Astrocyte (in vitro differentiated cells and primary cell): ENCODE measurements at regions not wholly inside any gene's neighbourhood (a gene's known extent, or its start where the extent isn't known, plus 50 kb on each side); places are given as distances from the start of the nearest gene placed in this dataset.

Experiments
- DNase-seq: peaks from one replicate; pipeline ENCODE4 v3.0.0-alpha.2; 2010; ENCODE audit warnings: low read depth
- FAIRE-seq: peaks from 2 replicates; lab custom pipeline; 2011; peaks lifted over from hg19 to GRCh38; lab: Jason Lieb, UNC
- H2AFZ ChIP-seq: 2 replicates; pipeline ENCODE4 v1.6.0; 2012; ENCODE audit warnings: low read depth, low read length, inconsistent platforms
- H3K27ac ChIP-seq: 2 replicates; pipeline ENCODE4 v1.5.1; 2011; ENCODE audit warnings: low read depth, low read length, inconsistent platforms
- H3K27me3 ChIP-seq: 2 replicates; pipeline ENCODE4 v1.6.0; 2011; ENCODE audit warnings: low read length, inconsistent platforms; ENCODE audit not compliant: insufficient read depth
- H3K36me3 ChIP-seq: 2 replicates; pipeline ENCODE4 v1.5.1; 2011; ENCODE audit warnings: low read length, inconsistent platforms; ENCODE audit not compliant: insufficient read depth
- H3K4me1 ChIP-seq: 2 replicates; pipeline ENCODE4 v1.5.1; 2011; ENCODE audit warnings: low read length, inconsistent platforms; ENCODE audit not compliant: insufficient read depth
- H3K4me2 ChIP-seq: 2 replicates; pipeline ENCODE4 v1.6.0; 2012; ENCODE audit warnings: low read length, inconsistent platforms
- H3K4me3 ChIP-seq: 2 replicates; pipeline ENCODE4 v1.5.1; 2011; ENCODE audit warnings: low read depth, mild to moderate bottlenecking, low read length, inconsistent platforms; ENCODE audit not compliant: insufficient read depth
- H3K79me2 ChIP-seq: 2 replicates; pipeline ENCODE4 v1.6.0; 2012; ENCODE audit warnings: mild to moderate bottlenecking, low read length, inconsistent platforms; ENCODE audit not compliant: insufficient read depth
- H3K9ac ChIP-seq: 2 replicates; pipeline ENCODE4 v1.6.0; 2012; ENCODE audit warnings: mild to moderate bottlenecking, low read length, inconsistent platforms
- H3K9me3 ChIP-seq: 2 replicates; pipeline ENCODE4 v1.5.1; 2012; ENCODE audit warnings: low read depth, mild to moderate bottlenecking, low read length, inconsistent platforms; ENCODE audit not compliant: insufficient read depth
- H4K20me1 ChIP-seq: 2 replicates; pipeline ENCODE4 v1.6.0; 2012; ENCODE audit warnings: low read length, inconsistent platforms; ENCODE audit not compliant: insufficient read depth
- H3K27ac Mint-ChIP-seq: one replicate; pipeline ENCODE4 v1.8.0; 2021; ENCODE audit warnings: mild to moderate bottlenecking, mixed read lengths; ENCODE audit not compliant: unreplicated experiment
- H3K27me3 Mint-ChIP-seq: one replicate; pipeline ENCODE4 v1.8.0; 2021; ENCODE audit warnings: low read depth, mixed read lengths; ENCODE audit not compliant: unreplicated experiment
- H3K36me3 Mint-ChIP-seq: one replicate; pipeline ENCODE4 v1.8.0; 2021; ENCODE audit warnings: low read depth, mixed read lengths; ENCODE audit not compliant: unreplicated experiment
- H3K4me1 Mint-ChIP-seq: one replicate; pipeline ENCODE4 v1.8.0; 2021; ENCODE audit warnings: low read depth, mixed read lengths; ENCODE audit not compliant: unreplicated experiment
- H3K4me3 Mint-ChIP-seq: one replicate; pipeline ENCODE4 v1.8.0; 2021; ENCODE audit warnings: mild to moderate bottlenecking, moderate library complexity, mixed read lengths; ENCODE audit not compliant: unreplicated experiment
- H3K9me3 Mint-ChIP-seq: one replicate; pipeline ENCODE4 v1.8.0; 2021; ENCODE audit warnings: mild to moderate bottlenecking, mixed read lengths; ENCODE audit not compliant: unreplicated experiment
- EZH2 ChIP-seq: IDR thresholded peaks from 2 replicates; pipeline ENCODE4 v1.6.1; 2012; ENCODE audit warnings: mild to moderate bottlenecking, low read length, inconsistent platforms; ENCODE audit not compliant: insufficient read depth
- TF ChIP-seq, protein P1 (sequence below): IDR thresholded peaks from 2 replicates; pipeline ENCODE4 v1.5.1; 2011; ENCODE audit warnings: low read depth, mild to moderate bottlenecking, inconsistent platforms, low read length, moderate library complexity; ENCODE audit not compliant: insufficient read depth

DNA sequence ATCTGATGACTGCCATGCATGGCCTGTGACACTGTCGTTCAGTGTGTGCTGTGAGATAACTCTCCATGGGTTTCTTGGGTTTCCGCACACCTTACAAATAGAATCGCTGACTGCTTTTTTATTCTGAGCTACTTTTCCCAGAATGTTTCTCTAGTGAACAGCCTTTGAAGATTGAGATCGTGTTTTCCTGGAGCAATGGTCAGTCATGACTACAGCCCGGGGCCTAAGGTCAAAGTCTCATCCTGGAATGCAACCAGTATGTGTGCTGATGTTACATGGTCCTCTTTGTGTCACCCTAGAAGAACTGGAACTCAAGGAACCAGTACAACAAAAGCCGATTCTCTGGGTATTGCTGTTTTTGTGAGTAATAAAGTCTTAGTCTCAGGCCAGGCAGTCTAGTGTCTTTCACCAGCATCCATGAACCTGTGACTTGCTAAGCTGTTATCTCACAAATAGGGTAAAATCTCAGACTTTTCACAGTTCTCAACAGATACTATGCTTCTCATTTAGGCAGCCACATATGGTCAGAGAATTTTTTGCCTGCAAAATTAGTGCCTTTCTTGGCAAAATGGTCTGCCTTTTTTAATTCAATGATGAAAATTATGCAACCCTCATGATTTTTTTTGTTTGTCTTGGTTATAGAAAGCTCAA, 124.9 kb upstream of the PIEZO2 start:
- TF ChIP-seq EZH2 = no peak
- TF ChIP-seq, protein P1, sequence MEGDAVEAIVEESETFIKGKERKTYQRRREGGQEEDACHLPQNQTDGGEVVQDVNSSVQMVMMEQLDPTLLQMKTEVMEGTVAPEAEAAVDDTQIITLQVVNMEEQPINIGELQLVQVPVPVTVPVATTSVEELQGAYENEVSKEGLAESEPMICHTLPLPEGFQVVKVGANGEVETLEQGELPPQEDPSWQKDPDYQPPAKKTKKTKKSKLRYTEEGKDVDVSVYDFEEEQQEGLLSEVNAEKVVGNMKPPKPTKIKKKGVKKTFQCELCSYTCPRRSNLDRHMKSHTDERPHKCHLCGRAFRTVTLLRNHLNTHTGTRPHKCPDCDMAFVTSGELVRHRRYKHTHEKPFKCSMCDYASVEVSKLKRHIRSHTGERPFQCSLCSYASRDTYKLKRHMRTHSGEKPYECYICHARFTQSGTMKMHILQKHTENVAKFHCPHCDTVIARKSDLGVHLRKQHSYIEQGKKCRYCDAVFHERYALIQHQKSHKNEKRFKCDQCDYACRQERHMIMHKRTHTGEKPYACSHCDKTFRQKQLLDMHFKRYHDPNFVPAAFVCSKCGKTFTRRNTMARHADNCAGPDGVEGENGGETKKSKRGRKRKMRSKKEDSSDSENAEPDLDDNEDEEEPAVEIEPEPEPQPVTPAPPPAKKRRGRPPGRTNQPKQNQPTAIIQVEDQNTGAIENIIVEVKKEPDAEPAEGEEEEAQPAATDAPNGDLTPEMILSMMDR = no peak
- no peaks in the 10 kb centered on the region for H3K4me1 ChIP-seq
- no peaks in the 10 kb centered on the region for H3K9me3 Mint-ChIP-seq
- H2AFZ ChIP-seq = no peak overlapping the region
- FAIRE-seq = no peak
- peaks cover 5% of the 10 kb centered on the region for H3K27me3 Mint-ChIP-seq
- H3K79me2 ChIP-seq = no peaks in the 10 kb centered on the region
- no peaks in the 10 kb centered on the region for H3K4me1 Mint-ChIP-seq
- H4K20me1 ChIP-seq = no peaks in the 10 kb centered on the region
- no peak overlapping the region for H3K4me3 ChIP-seq
- H3K36me3 Mint-ChIP-seq = no peaks in the 10 kb centered on the region
- no peak overlapping the region for H3K27ac ChIP-seq
- no peak for DNase-seq
- H3K36me3 ChIP-seq = no peaks in the 10 kb centered on the region
- H3K27ac Mint-ChIP-seq = no peak overlapping the region
- no peak overlapping the region for H3K9ac ChIP-seq
- H3K27me3 ChIP-seq = no peaks in the 10 kb centered on the region
- no peak overlapping the region for H3K4me2 ChIP-seq
- no peaks in the 10 kb centered on the region for H3K9me3 ChIP-seq
- no peak overlapping the region for H3K4me3 Mint-ChIP-seq

DNA sequence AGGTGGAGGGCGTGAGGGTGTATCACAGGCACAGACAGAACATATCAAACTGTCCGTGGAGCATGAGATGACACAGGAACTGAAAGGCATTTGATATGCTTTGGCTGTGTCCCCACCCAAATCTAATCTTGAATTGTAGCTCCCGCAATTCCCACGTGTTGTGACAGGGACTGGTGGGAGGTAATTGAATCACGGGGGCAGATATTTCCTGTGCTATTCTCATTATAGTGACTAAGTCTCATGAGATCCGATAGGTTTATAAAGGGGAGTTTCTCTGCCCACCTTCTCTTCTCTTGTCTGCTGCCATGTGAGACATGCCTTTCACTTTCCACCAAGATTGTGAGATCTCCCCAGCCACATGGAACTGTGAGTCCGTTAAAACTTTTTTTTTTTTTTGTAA, 123.1 kb upstream of the PIEZO2 start:
- Mint-ChIP-seq H3K27me3 (no peaks in the 10 kb centered on the region), H3K27ac (no peak overlapping the region), H3K9me3 (no peaks in the 10 kb centered on the region), H3K4me3 (no peak overlapping the region), H3K36me3 (no peaks in the 10 kb centered on the region), H3K4me1 (no peaks in the 10 kb centered on the region)
- Histone ChIP-seq H2AFZ (no peak overlapping the region), H3K9ac (no peak overlapping the region), H3K27ac (no peak overlapping the region), H3K36me3 (no peaks in the 10 kb centered on the region), H3K4me3 (no peak overlapping the region), H3K4me1 (no peaks in the 10 kb centered on the region), H3K79me2 (no peaks in the 10 kb centered on the region), H3K4me2 (no peak overlapping the region), H3K9me3 (no peaks in the 10 kb centered on the region), H3K27me3 (no peaks in the 10 kb centered on the region), H4K20me1 (no peaks in the 10 kb centered on the region)
- TF ChIP-seq EZH2 = no peak
- TF ChIP-seq, protein P1 = no peak
- DNase-seq (no peak), FAIRE-seq (no peak)

DNA sequence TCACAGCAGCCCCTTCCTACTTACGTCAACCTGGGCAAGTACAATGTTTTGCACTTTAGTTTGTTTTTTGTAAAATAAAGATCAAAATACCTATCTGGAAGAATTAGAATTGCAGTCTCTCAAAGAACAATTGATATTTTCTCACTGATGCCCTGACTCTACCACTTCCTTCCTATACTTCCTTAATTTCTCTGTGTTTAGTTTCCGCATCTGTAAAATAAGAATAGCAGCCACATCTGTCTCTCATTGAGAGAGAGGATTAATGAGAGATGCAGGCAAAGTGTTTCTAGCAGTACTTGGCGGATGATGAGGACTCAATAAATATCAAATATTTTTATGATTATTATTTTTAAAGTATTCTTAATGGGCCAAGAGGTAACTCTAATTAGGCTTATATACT, 122.6 kb upstream of the PIEZO2 start:
- Histone ChIP-seq H3K4me2 (no peak overlapping the region), H3K4me3 (no peak overlapping the region), H2AFZ (no peak overlapping the region), H3K79me2 (no peaks in the 10 kb centered on the region), H3K9me3 (no peaks in the 10 kb centered on the region), H3K4me1 (no peaks in the 10 kb centered on the region), H3K9ac (no peak overlapping the region), H3K27me3 (no peaks in the 10 kb centered on the region), H4K20me1 (no peaks in the 10 kb centered on the region), H3K27ac (no peak overlapping the region), H3K36me3 (no peaks in the 10 kb centered on the region)
- no peaks in the 10 kb centered on the region for H3K4me1 Mint-ChIP-seq
- no peaks in the 10 kb centered on the region for H3K36me3 Mint-ChIP-seq
- no peaks in the 10 kb centered on the region for H3K9me3 Mint-ChIP-seq
- TF ChIP-seq EZH2 = no peak
- TF ChIP-seq, protein P1 = no peak
- no peak overlapping the region for H3K27ac Mint-ChIP-seq
- no peak overlapping the region for H3K4me3 Mint-ChIP-seq
- no peak for FAIRE-seq
- DNase-seq = no peak
- no peaks in the 10 kb centered on the region for H3K27me3 Mint-ChIP-seq
